ENCODE measurements at regions not wholly inside any gene's neighbourhood (a gene's known extent, or its start where the extent isn't known, plus 50 kb on each side); places are given as distances from the start of the nearest gene placed in this dataset.

DNA sequence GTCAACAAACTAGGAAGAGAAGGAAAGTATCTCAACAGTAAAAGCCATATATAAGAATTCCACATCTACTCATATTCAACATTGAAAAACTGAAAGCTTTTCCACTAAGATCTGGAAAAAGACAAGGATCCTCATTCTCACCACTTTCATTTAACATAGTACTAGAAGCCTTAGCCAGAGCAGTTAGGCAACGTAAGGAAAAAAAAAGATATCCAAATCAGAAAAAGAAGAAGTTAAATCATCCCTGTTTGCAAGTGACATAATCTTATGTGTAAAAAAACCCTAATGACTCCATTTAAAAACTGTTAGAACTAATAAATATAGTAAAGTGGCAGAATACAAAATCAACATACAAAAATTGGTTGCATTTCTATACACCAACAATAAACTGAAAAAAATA is 426.2 kb downstream of the BCAT1 start:
- TF ChIP-seq GATA2 (IDR thresholded peaks at IDR 0.05; ENCODE audit: low read depth, low read length), result no peak
- no peak for TF ChIP-seq GATA3 (IDR thresholded peaks at IDR 0.05; ENCODE audit: low read depth, low read length)

All from SH-SY5Y (cell line).